ENCODE measurements at regions not wholly inside any gene's neighbourhood (a gene's known extent, or its start where the extent isn't known, plus 50 kb on each side); places are given as distances from the start of the nearest gene placed in this dataset.

DNA sequence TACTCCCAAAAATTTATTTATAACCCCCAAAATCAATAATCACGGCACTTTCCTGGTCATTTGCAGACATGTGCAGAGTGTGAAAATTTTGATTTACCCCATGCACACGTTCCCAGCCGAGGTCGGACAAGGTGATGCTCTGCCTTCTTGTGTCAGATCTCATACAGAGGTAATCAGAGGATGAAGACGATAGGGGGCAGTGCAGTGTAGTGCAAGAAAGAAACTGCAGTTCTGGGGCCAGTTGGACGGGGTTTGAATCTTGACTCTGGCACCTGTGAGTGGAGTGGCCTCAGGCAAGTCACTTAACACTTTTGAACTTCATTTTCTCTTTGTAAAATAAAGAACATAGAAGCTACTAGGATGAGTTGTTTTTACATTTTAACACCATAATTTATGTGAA, 88.4 kb downstream of the FRMPD3 start:
- TF ChIP-seq, protein P1, sequence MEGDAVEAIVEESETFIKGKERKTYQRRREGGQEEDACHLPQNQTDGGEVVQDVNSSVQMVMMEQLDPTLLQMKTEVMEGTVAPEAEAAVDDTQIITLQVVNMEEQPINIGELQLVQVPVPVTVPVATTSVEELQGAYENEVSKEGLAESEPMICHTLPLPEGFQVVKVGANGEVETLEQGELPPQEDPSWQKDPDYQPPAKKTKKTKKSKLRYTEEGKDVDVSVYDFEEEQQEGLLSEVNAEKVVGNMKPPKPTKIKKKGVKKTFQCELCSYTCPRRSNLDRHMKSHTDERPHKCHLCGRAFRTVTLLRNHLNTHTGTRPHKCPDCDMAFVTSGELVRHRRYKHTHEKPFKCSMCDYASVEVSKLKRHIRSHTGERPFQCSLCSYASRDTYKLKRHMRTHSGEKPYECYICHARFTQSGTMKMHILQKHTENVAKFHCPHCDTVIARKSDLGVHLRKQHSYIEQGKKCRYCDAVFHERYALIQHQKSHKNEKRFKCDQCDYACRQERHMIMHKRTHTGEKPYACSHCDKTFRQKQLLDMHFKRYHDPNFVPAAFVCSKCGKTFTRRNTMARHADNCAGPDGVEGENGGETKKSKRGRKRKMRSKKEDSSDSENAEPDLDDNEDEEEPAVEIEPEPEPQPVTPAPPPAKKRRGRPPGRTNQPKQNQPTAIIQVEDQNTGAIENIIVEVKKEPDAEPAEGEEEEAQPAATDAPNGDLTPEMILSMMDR (IDR thresholded peaks at IDR 0.05) = no peak
- no peak for TF ChIP-seq POLR2A (IDR thresholded peaks at IDR 0.05)
